ENCODE measurements at regions not wholly inside any gene's neighbourhood (a gene's known extent, or its start where the extent isn't known, plus 50 kb on each side); places are given as distances from the start of the nearest gene placed in this dataset.
"Not testable (repeated sequence)": the region's sequence is repeated elsewhere in the genome, so short reads cannot be mapped to it uniquely, and the experiment has no call there.

DNA sequence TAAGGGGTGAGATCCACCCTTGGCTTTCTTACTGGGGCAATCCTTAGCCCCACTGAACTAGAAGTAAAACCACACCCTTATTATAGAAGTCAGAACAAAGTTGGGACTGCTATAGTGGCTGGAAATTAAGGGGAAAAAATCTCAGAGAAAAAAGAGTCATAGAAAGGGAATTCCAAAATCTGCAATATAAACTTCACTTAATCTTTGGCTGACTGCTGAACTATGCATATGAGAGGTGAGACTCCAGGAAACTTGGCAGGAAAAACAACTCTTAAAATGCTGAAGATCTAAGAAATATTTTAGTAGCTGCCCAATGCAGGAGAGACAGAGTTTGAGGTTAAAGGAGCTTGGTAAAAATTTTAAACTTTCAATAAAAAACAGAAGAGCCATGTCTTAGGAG, 201.8 kb upstream of the FN1 start:
- no peak overlapping the region for H3K4me3 ChIP-seq (replicated peaks in 1 of 2; ENCODE audit: low read depth in 2 of 2, low read length in 2 of 2)
- TF ChIP-seq, protein P1, sequence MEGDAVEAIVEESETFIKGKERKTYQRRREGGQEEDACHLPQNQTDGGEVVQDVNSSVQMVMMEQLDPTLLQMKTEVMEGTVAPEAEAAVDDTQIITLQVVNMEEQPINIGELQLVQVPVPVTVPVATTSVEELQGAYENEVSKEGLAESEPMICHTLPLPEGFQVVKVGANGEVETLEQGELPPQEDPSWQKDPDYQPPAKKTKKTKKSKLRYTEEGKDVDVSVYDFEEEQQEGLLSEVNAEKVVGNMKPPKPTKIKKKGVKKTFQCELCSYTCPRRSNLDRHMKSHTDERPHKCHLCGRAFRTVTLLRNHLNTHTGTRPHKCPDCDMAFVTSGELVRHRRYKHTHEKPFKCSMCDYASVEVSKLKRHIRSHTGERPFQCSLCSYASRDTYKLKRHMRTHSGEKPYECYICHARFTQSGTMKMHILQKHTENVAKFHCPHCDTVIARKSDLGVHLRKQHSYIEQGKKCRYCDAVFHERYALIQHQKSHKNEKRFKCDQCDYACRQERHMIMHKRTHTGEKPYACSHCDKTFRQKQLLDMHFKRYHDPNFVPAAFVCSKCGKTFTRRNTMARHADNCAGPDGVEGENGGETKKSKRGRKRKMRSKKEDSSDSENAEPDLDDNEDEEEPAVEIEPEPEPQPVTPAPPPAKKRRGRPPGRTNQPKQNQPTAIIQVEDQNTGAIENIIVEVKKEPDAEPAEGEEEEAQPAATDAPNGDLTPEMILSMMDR (IDR thresholded peaks at IDR 0.05; ENCODE audit: low read depth, low read length) = no peak
- peak; percentile 50 to 52 for DNase-seq (ENCODE audit: low read depth in 2 of 2)

DNA sequence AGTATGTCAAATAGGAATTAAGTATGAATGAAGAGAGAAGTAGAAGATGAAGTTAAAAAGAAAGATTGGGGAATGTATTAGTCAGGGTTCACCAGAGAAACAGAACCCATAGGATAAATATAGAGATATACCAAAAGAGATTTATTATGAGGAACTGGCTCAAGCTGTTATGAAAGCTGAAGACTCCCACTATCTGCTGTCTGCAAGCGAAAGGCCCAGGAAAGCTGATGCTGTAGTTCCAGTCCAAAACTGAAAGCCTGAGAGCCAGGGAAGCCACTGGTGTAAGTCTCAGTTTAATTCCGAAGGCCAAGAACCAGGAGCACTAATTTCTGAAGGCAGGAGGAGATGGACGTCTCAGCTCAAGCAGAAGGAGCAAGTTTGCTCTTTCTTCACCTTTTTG, 200.9 kb upstream of the FN1 start:
- no peak overlapping the region for H3K4me3 ChIP-seq (replicated peaks in 1 of 2; ENCODE audit: low read depth in 2 of 2, low read length in 2 of 2)
- no peak for DNase-seq (ENCODE audit: low read depth in 2 of 2)
- TF ChIP-seq, protein P1 (IDR thresholded peaks at IDR 0.05; ENCODE audit: low read depth, low read length) = no peak

GRCh38 chr2:215635788-215636139, 199.9 kb upstream of the FN1 start:
- TF ChIP-seq, protein P1 (IDR thresholded peaks at IDR 0.05; ENCODE audit: low read depth, low read length) = peak; percentile 37
- DNase-seq (ENCODE audit: low read depth in 2 of 2) = peak; percentile 82 to 83
- no peak overlapping the region for H3K4me3 ChIP-seq (replicated peaks in 1 of 2; ENCODE audit: low read depth in 2 of 2, low read length in 2 of 2)

DNA sequence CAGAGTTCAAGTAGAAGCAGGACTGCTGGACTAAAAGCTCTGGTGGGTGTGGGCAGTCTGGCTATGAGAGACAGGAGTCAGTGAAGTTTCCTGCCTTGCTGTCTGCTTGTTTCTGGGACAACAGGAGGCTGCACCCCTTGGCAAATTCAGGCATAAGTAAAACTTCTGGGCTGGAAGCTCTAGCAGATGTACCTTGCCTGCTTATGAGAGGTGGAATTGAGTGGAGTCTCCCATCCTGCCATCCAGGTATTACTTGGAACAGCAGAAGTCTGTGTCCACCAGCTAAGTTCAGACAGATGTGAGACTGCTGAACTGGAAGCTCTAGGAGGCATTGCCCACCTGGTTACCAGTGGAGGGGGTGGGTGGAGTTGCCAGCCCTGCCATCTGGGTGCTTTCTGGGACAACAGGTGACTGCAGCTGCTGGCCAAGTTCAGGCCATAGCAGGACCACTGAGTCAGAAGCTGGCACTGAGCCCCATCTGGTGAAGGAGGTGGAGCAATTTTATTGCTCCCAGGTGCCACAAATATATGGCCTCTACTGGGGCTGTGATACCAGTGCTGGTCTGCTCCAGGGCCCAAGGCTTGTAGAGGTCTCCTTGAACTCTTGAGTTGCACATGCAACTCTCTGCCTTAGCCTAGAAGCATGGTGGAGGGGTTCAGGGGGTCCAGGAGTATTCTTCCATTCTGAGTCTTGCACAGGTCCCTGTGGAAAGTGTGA, 199.4 kb upstream of the FN1 start:
- H3K4me3 ChIP-seq (replicated peaks in 1 of 2; ENCODE audit: low read depth in 2 of 2, low read length in 2 of 2) = no peak overlapping the region
- TF ChIP-seq, protein P1 (IDR thresholded peaks at IDR 0.05; ENCODE audit: low read depth, low read length) = no peak
- no peak for DNase-seq (ENCODE audit: low read depth in 2 of 2)

- DNase-seq (ENCODE audit: low read depth in 2 of 2) = no peak
- no peak overlapping the region for H3K4me3 ChIP-seq (replicated peaks in 1 of 2; ENCODE audit: low read depth in 2 of 2, low read length in 2 of 2)
- TF ChIP-seq, protein P1 (IDR thresholded peaks at IDR 0.05; ENCODE audit: low read depth, low read length) = no peak
These were observed 197.5 kb upstream of the FN1 start for GRCh38 chr2:215633360-215633759.

- TF ChIP-seq, protein P1 (IDR thresholded peaks at IDR 0.05; ENCODE audit: low read depth, low read length) = no peak
- DNase-seq (ENCODE audit: low read depth in 2 of 2) = no peak
- no peak overlapping the region for H3K4me3 ChIP-seq (replicated peaks in 1 of 2; ENCODE audit: low read depth in 2 of 2, low read length in 2 of 2)
These were observed 195.8 kb upstream of the FN1 start for GRCh38 chr2:215631696-215632095.

DNA sequence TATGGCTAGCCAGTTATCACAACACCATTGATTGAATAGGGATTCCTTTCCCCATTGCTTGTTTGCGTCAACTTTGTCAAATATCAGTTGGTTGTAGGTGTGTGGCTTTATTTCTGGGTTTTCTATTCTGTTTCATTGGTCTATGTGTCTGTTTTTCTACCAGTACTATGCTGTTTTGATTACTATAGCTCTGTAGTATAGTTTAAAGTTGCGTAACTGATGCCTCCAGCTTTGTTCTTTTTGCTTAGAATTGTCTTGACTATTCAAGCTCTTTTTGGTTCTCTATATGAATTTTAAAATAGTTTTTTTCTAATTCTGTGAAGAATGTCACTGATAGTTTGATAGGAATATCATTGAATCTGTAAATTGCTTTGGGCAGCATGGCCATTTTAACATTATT, 194.9 kb upstream of the FN1 start:
- not testable (repeated sequence) for DNase-seq (ENCODE audit: low read depth in 2 of 2); H3K4me3 ChIP-seq (replicated peaks in 1 of 2; ENCODE audit: low read depth in 2 of 2, low read length in 2 of 2)
